ENCODE measurements at regions not wholly inside any gene's neighbourhood (a gene's known extent, or its start where the extent isn't known, plus 50 kb on each side); places are given as distances from the start of the nearest gene placed in this dataset.

GRCh38 chr9:79020276-79020675 is 551.5 kb upstream of the TLE4 start:
- TF ChIP-seq POLR2A (IDR thresholded peaks at IDR 0.05) (no peak), POLR2AphosphoS5 (IDR thresholded peaks at IDR 0.05) (no peak), EP300 (IDR thresholded peaks at IDR 0.05; ENCODE audit: low read depth) (no peak), CTCF (IDR thresholded peaks at IDR 0.05) (no peak)
- Histone ChIP-seq H3K4me1 (no peaks in the 10 kb centered on the region), H3K27ac (no peak overlapping the region), H3K27me3 (no peaks in the 10 kb centered on the region), H3K9me3 (no peaks in the 10 kb centered on the region), H3K4me3 (no peak overlapping the region), H3K36me3 (no peaks in the 10 kb centered on the region)
- WGBS, 2 donors (ENCODE audit: low coverage in 1 of 2): 85 to 90% methylated on average over 4 to 5 of the region's 5 CpGs
- in situ Hi-C loops (cut with MboI; ENCODE audit: low pct_ligation_motif_present in 1 of 4, low pct_unique_long_range_greater_than_20kb in 1 of 4, low sequenced_read_pairs in 3 of 4) (no loop called here), intact Hi-C loops (cut with DNase I; ENCODE audit: low total_unique reads) (no loop called here)
- no peak for DNase-seq

DNA sequence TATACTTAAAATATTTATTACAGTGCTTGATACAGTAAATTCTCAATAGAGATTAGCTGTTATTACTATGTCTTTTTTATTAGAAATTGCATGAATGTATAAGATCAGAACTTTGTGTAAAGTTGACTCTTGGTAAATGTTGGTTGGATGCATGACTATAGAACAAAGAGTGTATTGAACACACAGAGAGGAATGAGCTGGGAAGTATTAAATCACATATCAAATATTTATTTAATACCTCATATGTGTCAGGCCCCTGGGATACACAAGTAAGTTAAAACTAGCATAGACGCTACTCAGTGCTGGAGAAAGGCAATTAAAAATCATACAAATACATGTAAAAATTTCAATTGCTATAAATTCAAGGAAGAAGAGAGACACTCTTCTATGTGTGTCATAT is 550.7 kb upstream of the TLE4 start:
- 76 to 87% methylated on average over 1 of the region's 1 CpG for WGBS, 2 donors (ENCODE audit: low coverage in 1 of 2)
- TF ChIP-seq POLR2A (IDR thresholded peaks at IDR 0.05): no peak
- TF ChIP-seq CTCF (IDR thresholded peaks at IDR 0.05): no peak
- no peak for TF ChIP-seq EP300 (IDR thresholded peaks at IDR 0.05; ENCODE audit: low read depth)
- TF ChIP-seq POLR2AphosphoS5 (IDR thresholded peaks at IDR 0.05): no peak
- intact Hi-C loops (cut with DNase I; ENCODE audit: low total_unique reads) (no loop called here), in situ Hi-C loops (cut with MboI; ENCODE audit: low pct_ligation_motif_present in 1 of 4, low pct_unique_long_range_greater_than_20kb in 1 of 4, low sequenced_read_pairs in 3 of 4) (no loop called here)
- no peak for DNase-seq
- Histone ChIP-seq H3K27ac (no peak overlapping the region), H3K4me3 (no peak overlapping the region), H3K27me3 (no peaks in the 10 kb centered on the region), H3K4me1 (no peaks in the 10 kb centered on the region), H3K9me3 (no peaks in the 10 kb centered on the region), H3K36me3 (no peaks in the 10 kb centered on the region)

DNA sequence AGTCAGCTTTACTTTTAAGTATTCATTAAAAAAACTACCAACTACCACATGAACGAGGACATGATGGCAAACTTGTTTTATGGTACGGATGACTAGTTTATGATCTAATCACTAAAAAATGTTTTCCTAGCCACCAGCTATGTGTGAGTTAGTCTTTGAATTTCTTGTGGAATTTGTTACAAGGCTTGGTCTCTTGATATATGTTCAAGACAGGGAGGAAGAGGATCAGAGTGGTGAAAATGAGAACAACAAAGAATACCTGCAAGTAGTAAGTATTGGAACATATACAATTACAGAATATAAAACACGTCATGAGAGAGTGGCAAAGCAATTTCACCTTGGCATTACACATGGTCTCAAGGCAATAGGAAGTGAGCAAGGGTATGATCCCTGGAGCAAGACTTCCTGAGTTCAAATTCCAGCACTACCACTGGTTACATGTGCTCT is 548.6 kb upstream of the TLE4 start:
- no peaks in the 10 kb centered on the region for H3K9me3 ChIP-seq
- no peaks in the 10 kb centered on the region for H3K36me3 ChIP-seq
- in situ Hi-C loops (cut with MboI; ENCODE audit: low pct_ligation_motif_present in 1 of 4, low pct_unique_long_range_greater_than_20kb in 1 of 4, low sequenced_read_pairs in 3 of 4): no loop called here
- H3K4me1 ChIP-seq: no peaks in the 10 kb centered on the region
- no peak for TF ChIP-seq EP300 (IDR thresholded peaks at IDR 0.05; ENCODE audit: low read depth)
- no peak for TF ChIP-seq POLR2AphosphoS5 (IDR thresholded peaks at IDR 0.05)
- no peak for TF ChIP-seq POLR2A (IDR thresholded peaks at IDR 0.05)
- no peak for TF ChIP-seq CTCF (IDR thresholded peaks at IDR 0.05)
- no peak for DNase-seq
- H3K27me3 ChIP-seq: no peaks in the 10 kb centered on the region
- H3K27ac ChIP-seq: no peak overlapping the region
- no peak overlapping the region for H3K4me3 ChIP-seq
- intact Hi-C loops (cut with DNase I; ENCODE audit: low total_unique reads): no loop called here
- 54 to 56% methylated on average over 3 of the region's 3 CpGs for WGBS, 2 donors (ENCODE audit: low coverage in 1 of 2)

- Histone ChIP-seq H3K27ac (no peak overlapping the region), H3K4me1 (no peaks in the 10 kb centered on the region), H3K36me3 (no peaks in the 10 kb centered on the region), H3K4me3 (no peak overlapping the region), H3K27me3 (no peaks in the 10 kb centered on the region), H3K9me3 (no peaks in the 10 kb centered on the region)
- WGBS, 2 donors (ENCODE audit: low coverage in 1 of 2): 53% methylated on average over 3 of the region's 3 CpGs; no CpG with 5 or more reads in 1 of the 2 donors
- intact Hi-C loops (cut with DNase I; ENCODE audit: low total_unique reads): no loop called here
- no peak for TF ChIP-seq POLR2A (IDR thresholded peaks at IDR 0.05)
- TF ChIP-seq POLR2AphosphoS5 (IDR thresholded peaks at IDR 0.05): no peak
- no peak for TF ChIP-seq EP300 (IDR thresholded peaks at IDR 0.05; ENCODE audit: low read depth)
- TF ChIP-seq CTCF (IDR thresholded peaks at IDR 0.05): no peak
- no peak for DNase-seq
- in situ Hi-C loops (cut with MboI; ENCODE audit: low pct_ligation_motif_present in 1 of 4, low pct_unique_long_range_greater_than_20kb in 1 of 4, low sequenced_read_pairs in 3 of 4): no loop called here
Measured at GRCh38 chr9:79026316-79026715, 545.4 kb upstream of the TLE4 start.

Measured in transverse colon (tissue), 4 donors.